COLO668 (cell line): ENCODE measurements at regions not wholly inside any gene's neighbourhood (a gene's known extent, or its start where the extent isn't known, plus 50 kb on each side); places are given as distances from the start of the nearest gene placed in this dataset.

Experiments
- DNase-seq: peaks from one replicate; lab custom pipeline; 2025; ENCODE audit not compliant: unreplicated experiment; lab: John Stamatoyannopoulos, UW

DNA sequence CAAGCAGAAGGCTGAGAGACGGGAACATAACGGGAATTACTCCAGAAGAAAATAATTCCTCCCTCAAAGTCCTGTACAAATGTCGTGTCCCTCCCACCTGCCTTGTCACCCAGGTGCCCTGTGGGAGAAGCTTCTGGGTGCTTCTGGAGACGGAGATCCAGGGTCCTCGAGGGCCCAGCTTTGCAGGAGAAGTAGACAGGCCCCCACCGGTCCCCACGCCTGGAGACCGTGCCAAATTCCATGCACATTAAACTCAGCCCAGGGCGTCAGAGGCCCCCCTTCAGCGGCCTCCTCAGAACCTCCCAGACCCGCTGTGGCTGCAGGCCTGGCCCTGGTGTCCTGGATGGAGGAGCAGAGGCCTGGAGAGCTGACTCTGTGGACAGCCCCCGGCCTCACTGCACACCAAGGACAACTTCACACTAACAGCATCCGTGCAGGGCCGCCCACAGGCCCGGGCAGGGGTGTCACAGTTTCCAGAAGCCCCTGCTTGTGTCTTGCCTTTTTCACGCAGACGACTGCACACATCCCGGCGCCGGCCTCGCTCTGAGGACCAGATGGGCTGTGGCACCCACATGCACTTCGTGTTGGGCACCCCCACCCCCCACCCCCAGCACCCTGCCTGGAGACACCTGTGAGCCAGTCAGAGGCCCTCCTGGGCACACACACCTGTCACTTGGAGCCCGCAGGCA lies 734.3 kb downstream of the BRD1 start:
- DNase-seq, result peak; percentile 91

GRCh38 chr22:49092716-49093115 lies 735.0 kb downstream of the BRD1 start:
- peak; percentile 16 for DNase-seq

GRCh38 chr22:49091917-49092545 lies 735.6 kb downstream of the BRD1 start:
- DNase-seq, result peak; percentile 84

GRCh38 chr22:49091451-49091850 lies 736.2 kb downstream of the BRD1 start:
- DNase-seq, result peak; percentile 74

- peak; percentile 86 for DNase-seq
Measured at GRCh38 chr22:49090853-49091135, 736.9 kb downstream of the BRD1 start.

GRCh38 chr22:49090061-49090852 lies 737.4 kb downstream of the BRD1 start:
- DNase-seq, result no peak

GRCh38 chr22:49088801-49089791 lies 738.6 kb downstream of the BRD1 start:
- no peak for DNase-seq

GRCh38 chr22:49087716-49088601 lies 739.7 kb downstream of the BRD1 start:
- no peak for DNase-seq

GRCh38 chr22:49087198-49087597 lies 740.5 kb downstream of the BRD1 start:
- DNase-seq, result peak; percentile 11

GRCh38 chr22:49086606-49087157 lies 741.0 kb downstream of the BRD1 start:
- DNase-seq, result peak; percentile 56

DNA sequence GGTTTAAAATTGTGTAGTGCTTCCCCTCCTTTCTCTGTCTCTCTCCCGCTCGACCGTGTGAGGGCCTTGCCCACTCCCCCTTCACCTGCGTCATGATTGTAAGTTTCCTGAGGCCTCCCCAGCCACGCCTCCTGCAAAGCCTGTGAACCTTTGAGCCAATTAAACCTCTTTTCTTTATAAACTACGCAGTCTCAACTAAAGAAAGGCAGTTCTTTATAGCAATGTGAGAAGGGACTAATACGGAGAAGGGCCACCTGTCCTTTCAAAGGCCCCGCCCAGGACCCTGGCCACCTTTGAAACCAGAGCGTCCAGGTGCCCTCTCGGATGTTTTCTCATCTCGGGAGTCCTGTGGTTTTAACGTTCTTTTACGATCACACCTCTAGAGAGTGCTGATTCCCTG lies 741.5 kb downstream of the BRD1 start:
- DNase-seq, result peak; percentile 77

DNA sequence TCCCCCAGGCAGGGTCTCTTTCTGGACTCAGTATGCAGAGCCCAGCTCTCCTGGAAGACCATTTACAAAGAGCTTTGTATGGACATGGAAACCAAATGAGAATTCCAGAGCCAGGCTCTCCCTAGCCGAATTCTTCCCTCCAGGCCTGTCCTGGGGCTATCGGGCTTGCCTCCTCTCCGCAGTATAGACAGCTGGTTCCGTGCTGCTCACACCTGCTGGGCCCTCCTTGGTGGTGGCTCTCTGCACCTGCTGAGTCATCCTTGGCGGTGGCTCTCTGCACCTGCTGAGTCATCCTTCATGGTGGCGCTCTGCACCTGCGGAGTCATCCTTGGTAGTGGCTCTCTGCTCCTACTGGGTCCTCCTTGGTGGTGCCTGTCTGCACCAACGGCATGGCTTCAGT lies 743.5 kb downstream of the BRD1 start:
- DNase-seq, result peak; percentile 89

GRCh38 chr22:49083607-49084006 lies 744.1 kb downstream of the BRD1 start:
- no peak for DNase-seq

- DNase-seq, result no peak
Measured at GRCh38 chr22:49082451-49082850, 745.2 kb downstream of the BRD1 start.

DNA sequence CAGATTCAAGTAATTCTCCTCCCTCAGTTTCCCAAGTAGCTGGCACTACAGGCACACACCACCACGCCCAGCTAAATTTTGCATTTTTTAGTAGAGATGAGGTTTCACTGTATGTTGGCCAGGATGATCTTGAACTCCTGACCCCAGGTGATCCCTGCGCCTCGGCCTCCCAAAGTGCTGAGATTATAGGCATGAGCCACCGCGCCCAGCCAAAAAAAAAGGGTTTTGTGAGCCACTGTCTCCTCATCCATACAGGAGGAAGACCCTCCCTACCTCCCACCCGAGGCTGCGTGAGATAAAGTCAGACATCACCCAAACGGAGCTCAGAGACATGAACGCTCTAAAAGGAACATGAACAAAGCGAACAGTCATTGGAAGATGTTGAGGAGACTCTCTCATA lies 745.7 kb downstream of the BRD1 start:
- no peak for DNase-seq

- no peak for DNase-seq
Measured at GRCh38 chr22:49081261-49081666, 746.4 kb downstream of the BRD1 start.

DNA sequence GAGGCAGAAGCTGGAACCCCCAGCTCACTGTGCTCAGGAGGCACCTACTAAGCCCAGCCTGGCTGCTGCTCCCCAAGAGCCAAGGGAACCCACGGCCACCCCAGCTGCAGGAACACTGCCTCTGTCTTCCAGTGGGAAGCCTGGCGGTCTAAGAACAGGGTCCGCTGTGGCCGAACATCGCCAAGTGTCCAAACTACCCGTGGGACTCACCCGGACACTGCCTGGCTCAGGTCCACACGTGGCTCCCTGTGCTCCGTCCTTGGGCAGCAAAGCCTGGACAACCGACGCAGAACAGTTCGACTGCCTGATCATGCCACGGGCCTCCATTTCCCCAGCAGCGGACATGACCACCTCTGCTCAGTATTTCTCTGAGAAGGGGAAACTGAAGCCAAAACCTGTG lies 747.0 kb downstream of the BRD1 start:
- DNase-seq, result no peak

- no peak for DNase-seq
Measured at GRCh38 chr22:49079743-49080500, 747.8 kb downstream of the BRD1 start.
